ENCODE measurements at regions not wholly inside any gene's neighbourhood (a gene's known extent, or its start where the extent isn't known, plus 50 kb on each side); places are given as distances from the start of the nearest gene placed in this dataset.

DNA sequence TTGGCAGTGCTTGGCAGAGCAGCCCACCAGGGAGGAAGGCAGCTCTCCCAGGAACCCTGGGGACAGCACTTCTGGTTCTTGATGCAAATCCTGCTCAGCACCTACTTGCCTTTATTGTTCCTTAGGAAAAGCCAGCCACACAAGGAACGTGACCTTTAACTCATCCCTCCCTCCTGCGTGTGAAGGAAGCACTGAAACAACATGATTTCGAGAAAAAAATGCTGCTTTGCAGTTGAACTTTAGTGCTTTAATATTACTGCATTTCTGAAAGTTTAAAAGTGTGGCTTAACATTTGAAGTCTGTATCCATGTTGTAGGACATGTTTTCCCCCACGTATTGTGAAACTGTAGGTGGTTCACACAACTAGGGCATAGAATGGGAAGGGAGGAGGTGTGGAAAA lies 50.4 kb upstream of the CTNNB1 start:
- Mint-ChIP-seq H3K36me3 (ENCODE audit: insufficient read depth, unreplicated experiment) (no peaks in the 10 kb centered on the region), H3K4me3 (ENCODE audit: low read depth, unreplicated experiment) (no peak overlapping the region), H3K4me1 (ENCODE audit: low read depth, unreplicated experiment) (no peaks in the 10 kb centered on the region), H3K9me3 (ENCODE audit: low read depth, unreplicated experiment) (peaks cover 9% of the 10 kb centered on the region), H3K27me3 (ENCODE audit: unreplicated experiment) (peaks cover 20% of the 10 kb centered on the region), H3K27ac (ENCODE audit: unreplicated experiment) (no peak overlapping the region)
- TF ChIP-seq, protein P1, sequence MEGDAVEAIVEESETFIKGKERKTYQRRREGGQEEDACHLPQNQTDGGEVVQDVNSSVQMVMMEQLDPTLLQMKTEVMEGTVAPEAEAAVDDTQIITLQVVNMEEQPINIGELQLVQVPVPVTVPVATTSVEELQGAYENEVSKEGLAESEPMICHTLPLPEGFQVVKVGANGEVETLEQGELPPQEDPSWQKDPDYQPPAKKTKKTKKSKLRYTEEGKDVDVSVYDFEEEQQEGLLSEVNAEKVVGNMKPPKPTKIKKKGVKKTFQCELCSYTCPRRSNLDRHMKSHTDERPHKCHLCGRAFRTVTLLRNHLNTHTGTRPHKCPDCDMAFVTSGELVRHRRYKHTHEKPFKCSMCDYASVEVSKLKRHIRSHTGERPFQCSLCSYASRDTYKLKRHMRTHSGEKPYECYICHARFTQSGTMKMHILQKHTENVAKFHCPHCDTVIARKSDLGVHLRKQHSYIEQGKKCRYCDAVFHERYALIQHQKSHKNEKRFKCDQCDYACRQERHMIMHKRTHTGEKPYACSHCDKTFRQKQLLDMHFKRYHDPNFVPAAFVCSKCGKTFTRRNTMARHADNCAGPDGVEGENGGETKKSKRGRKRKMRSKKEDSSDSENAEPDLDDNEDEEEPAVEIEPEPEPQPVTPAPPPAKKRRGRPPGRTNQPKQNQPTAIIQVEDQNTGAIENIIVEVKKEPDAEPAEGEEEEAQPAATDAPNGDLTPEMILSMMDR (IDR thresholded peaks at IDR 0.05; ENCODE audit: unreplicated experiment) = no peak
- no peak for DNase-seq
- BruUV-seq (replicated peaks) = no TSS peak
- intact Hi-C loops (cut with micrococcal nuclease; ENCODE audit: unreplicated experiment) = no loop called here
- CTCF ChIA-PET = no interaction called here

All from Calu3 (cell line).